ENCODE measurements at regions not wholly inside any gene's neighbourhood (a gene's known extent, or its start where the extent isn't known, plus 50 kb on each side); places are given as distances from the start of the nearest gene placed in this dataset.

GRCh38 chr11:111444040-111444439, 65.0 kb upstream of the POU2AF1 start:
- intact Hi-C loops (cut with DNase I; ENCODE audit: low total_unique reads), result no loop called here
- DNase-seq, result no peak
- Histone ChIP-seq H3K9me3 (no peaks in the 10 kb centered on the region), H3K27me3 (no peaks in the 10 kb centered on the region), H3K36me3 (no peaks in the 10 kb centered on the region), H3K27ac (no peak overlapping the region), H3K4me1 (no peaks in the 10 kb centered on the region), H3K4me3 (no peak overlapping the region)
- no peak for TF ChIP-seq CTCF (IDR thresholded peaks at IDR 0.05)

DNA sequence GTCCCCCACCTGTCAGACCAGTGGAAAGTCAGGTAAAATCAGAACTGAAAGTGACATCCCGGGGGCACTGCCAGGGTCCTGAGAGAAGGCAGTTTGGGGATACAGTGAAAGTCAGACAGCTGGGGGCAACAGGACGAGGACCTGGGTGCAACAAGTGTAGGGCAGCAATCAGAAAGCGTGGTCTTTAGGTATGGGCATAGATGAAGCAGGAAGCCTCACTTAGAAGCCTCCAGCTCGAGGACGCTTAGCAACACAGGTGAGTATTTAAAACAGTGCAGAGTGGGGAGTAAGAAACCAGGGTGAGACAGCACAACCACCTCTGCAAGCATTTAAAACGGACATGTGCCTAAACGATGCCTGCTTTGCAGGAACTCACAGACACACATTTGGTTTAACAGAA, 64.6 kb upstream of the POU2AF1 start:
- no peak for TF ChIP-seq CTCF (IDR thresholded peaks at IDR 0.05)
- Histone ChIP-seq H3K27me3 (no peaks in the 10 kb centered on the region), H3K4me1 (no peaks in the 10 kb centered on the region), H3K4me3 (no peak overlapping the region), H3K36me3 (no peaks in the 10 kb centered on the region), H3K27ac (no peak overlapping the region), H3K9me3 (no peaks in the 10 kb centered on the region)
- DNase-seq, result no peak
- intact Hi-C loops (cut with DNase I; ENCODE audit: low total_unique reads), result no loop called here

DNA sequence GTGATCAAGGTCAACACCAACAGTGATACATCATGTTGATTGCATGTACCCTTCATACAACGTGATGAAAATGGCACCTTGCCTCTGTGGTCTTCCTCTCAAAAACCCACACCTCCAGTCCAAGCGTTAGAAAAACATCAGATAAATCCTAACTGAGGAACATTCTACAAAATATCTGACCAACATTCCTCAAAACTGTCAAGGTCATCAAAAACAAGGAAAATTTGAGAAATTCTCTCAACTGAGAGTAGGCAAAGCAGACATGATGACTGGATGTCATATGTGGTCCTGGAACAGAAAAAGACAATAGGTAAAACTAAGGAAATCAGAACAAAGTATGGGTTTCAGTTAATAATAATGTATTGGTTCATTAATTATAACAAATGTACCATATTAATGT, 64.0 kb upstream of the POU2AF1 start:
- H3K4me1 ChIP-seq, result no peaks in the 10 kb centered on the region
- H3K9me3 ChIP-seq, result no peaks in the 10 kb centered on the region
- H3K36me3 ChIP-seq, result no peaks in the 10 kb centered on the region
- no peak for DNase-seq
- TF ChIP-seq CTCF (IDR thresholded peaks at IDR 0.05), result no peak
- H3K4me3 ChIP-seq, result no peak overlapping the region
- peaks cover 0 to 3% of the 10 kb centered on the region in 2 donors for H3K27me3 ChIP-seq
- no peak overlapping the region for H3K27ac ChIP-seq
- intact Hi-C loops (cut with DNase I; ENCODE audit: low total_unique reads), result no loop called here

GRCh38 chr11:111441443-111441842, 62.4 kb upstream of the POU2AF1 start:
- Histone ChIP-seq H3K27ac (no peak overlapping the region), H3K36me3 (no peaks in the 10 kb centered on the region), H3K27me3 (peaks cover 0 to 3% of the 10 kb centered on the region in 2 donors), H3K4me1 (peaks cover 0 to 5% (median 0%) of the 10 kb centered on the region in 4 donors), H3K9me3 (no peaks in the 10 kb centered on the region), H3K4me3 (no peak overlapping the region)
- TF ChIP-seq CTCF (IDR thresholded peaks at IDR 0.05), result no peak
- intact Hi-C loops (cut with DNase I; ENCODE audit: low total_unique reads), result no loop called here
- DNase-seq, result no peak

DNA sequence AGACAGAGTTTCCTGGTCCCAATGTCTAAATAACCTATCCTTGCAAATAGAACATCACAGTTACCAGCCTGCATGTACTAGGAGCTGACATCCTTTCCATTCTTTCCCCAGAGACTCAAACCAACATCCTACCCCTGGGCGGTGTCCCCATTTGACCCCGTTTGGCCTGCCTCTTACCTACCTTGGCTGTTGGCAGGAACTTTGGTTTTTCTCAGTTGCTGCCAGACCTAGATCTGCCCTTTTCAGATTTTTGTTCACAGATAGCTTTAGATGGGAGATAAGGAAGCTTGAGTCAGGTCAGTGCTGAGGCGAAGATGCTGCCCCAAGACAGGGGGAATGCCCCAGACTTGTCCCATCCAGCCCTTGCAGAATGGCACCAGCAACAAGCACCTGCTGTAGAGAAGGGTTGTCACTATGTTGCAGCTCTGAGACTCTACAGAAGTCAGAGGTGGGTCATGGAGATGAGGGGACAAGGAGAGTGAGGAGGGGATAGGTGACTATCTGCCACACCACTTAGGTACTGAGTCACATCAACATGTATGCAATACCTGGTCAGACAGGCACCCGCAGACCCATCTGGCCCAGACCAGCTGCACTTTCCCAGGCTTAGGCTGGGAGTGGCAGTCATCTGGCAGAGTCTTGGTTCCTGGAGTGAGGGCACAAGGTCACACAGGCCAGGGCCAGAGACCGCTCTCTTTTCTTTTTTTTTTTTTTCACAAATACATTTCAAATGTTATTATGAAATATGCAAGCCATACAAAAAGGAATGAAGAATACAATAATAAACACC, 61.5 kb upstream of the POU2AF1 start:
- no peaks in the 10 kb centered on the region for H3K36me3 ChIP-seq
- no peak for TF ChIP-seq CTCF (IDR thresholded peaks at IDR 0.05)
- H3K27ac ChIP-seq, result no peak overlapping the region
- H3K4me3 ChIP-seq, result no peak overlapping the region
- no peaks in the 10 kb centered on the region for H3K9me3 ChIP-seq
- H3K27me3 ChIP-seq, result peaks cover 0 to 3% of the 10 kb centered on the region in 2 donors
- H3K4me1 ChIP-seq, result peaks cover 0 to 5% (median 0%) of the 10 kb centered on the region in 4 donors
- intact Hi-C loops (cut with DNase I; ENCODE audit: low total_unique reads), result no loop called here
- no peak for DNase-seq

Measured in tibial artery (tissue), 4 donors.